HG03432 (cell line): ENCODE measurements at regions not wholly inside any gene's neighbourhood (a gene's known extent, or its start where the extent isn't known, plus 50 kb on each side); places are given as distances from the start of the nearest gene placed in this dataset.
A peak's percentile ranks its signal among the peaks of the same experiment; 100 is the strongest.

Experiments used
- ATAC-seq: cut with Tn5 transposase; IDR thresholded peaks from one replicate; pipeline ENCODE4 v1.9.1; 2021; ENCODE audit warnings: mild to moderate bottlenecking, moderate library complexity; ENCODE audit not compliant: unreplicated experiment

DNA sequence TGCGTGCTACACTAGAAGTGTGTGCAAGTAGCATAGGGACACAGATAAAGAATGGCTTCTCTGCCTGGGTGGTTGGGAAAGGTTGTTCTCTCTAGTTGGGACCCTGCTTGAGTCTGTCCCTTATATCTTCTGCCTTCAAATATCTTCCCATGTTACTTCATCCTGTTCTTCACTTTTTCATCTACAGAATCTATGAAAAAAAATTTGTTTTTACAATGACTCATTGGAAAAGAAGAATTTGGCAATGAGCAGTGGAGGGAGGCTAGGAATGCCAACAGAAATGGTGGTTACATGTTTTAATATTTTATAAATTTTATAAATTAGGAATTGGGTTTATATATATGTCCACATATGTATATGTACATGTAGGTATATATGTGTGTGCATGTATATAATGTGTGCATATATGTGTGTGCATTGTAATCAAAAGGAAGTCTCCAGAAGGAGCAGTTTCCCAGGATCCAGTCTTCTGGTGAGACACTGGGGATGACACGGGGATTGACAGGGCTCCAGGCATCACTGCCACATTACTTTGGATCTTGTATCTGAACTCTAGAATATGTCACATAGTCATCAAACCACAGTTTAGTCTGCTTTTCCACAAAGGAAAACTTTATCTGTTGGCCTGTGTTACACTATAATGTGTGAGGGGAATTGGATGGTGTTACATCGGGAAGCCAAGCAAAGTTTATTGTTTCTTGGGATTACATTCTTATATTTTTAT, 75.3 kb upstream of the RIPOR2 start:
- ATAC-seq, result no peak

GRCh38 chr6:25012657-25013056, 76.9 kb upstream of the RIPOR2 start:
- no peak for ATAC-seq

- ATAC-seq, result peak; percentile 52
Observed at GRCh38 chr6:25013246-25013645, 77.5 kb upstream of the RIPOR2 start.

GRCh38 chr6:25014369-25014768, 78.6 kb upstream of the RIPOR2 start:
- ATAC-seq, result no peak

- no peak for ATAC-seq
Observed at GRCh38 chr6:25014791-25015560, 79.2 kb upstream of the RIPOR2 start.

DNA sequence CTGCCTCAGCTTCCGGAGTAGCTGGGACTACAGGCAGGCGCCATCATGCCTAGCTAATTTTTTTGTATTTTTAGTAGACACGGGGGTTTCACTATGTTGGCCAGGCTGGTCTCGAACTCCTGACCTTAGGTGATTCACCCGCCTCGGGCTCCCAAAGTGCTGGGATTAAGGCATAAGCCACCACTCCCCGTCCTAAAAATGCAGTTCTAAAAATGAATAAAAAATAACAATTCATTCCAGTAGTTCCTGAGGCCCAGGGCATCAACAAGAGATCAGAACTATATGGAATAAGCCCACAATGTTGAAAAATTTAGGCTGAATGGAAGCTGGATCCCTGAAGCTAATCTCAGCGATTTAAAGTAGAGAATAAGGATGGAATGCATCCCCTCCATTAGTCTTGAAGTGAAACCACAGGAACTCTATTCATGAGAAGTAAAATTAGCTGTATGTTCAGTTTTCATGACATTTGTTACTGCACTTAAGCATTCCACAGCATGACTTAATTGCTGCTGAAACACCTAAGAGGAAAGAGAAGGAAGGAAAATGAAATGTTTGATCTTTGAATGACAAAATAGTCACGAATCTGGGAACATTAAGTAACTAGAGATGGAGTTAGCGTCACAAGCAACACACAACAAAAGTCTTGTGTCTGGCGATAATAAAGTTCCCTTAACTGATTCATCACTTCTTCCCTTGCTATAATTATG, 80.4 kb upstream of the RIPOR2 start:
- ATAC-seq, result no peak

DNA sequence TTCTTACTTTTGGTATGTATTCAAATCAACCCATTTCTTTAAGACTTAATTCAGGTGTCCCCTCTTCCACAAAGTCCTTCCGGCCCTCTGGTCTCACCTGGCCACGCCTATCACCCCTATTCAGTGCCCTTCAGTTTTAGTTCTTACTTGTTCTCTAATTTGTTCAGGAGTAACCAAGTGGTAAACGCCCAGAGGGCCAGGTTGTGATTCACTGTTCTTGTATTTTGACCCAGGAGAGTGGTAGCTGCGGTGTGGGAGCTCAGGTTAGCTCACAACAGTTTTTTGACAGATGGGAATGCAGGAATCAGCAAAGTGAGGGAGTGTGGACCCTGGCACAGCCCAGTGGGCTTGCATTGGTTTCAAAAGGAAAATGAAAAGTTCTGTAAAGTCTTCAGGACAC, 81.7 kb upstream of the RIPOR2 start:
- ATAC-seq, result no peak

- ATAC-seq, result peak; percentile 75
Observed at GRCh38 chr6:25017932-25018567, 82.3 kb upstream of the RIPOR2 start.

GRCh38 chr6:25018568-25018954, 82.8 kb upstream of the RIPOR2 start:
- ATAC-seq, result no peak

DNA sequence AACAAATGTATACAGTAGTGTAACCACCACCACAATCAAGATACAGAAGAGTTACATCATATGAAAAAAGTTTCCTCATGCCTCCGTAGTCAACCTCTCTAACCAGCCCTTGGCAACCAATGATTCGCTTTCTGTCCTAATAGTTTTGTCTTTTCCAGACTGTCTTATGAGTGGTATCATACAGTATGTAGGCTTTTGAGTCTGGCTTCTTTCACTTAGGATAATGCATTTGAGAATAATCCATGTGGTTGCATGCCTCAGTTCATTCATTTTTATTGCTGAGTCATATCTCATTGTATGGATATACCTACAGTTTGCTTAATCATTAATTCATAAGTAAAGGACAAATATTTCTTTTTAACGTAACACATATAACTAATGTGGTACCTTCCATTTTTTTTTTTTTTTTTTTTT, 86.4 kb upstream of the RIPOR2 start:
- ATAC-seq, result no peak

- ATAC-seq, result no peak
Observed at GRCh38 chr6:25023781-25024180, 88.0 kb upstream of the RIPOR2 start.

GRCh38 chr6:25024821-25025220, 89.1 kb upstream of the RIPOR2 start:
- no peak for ATAC-seq

DNA sequence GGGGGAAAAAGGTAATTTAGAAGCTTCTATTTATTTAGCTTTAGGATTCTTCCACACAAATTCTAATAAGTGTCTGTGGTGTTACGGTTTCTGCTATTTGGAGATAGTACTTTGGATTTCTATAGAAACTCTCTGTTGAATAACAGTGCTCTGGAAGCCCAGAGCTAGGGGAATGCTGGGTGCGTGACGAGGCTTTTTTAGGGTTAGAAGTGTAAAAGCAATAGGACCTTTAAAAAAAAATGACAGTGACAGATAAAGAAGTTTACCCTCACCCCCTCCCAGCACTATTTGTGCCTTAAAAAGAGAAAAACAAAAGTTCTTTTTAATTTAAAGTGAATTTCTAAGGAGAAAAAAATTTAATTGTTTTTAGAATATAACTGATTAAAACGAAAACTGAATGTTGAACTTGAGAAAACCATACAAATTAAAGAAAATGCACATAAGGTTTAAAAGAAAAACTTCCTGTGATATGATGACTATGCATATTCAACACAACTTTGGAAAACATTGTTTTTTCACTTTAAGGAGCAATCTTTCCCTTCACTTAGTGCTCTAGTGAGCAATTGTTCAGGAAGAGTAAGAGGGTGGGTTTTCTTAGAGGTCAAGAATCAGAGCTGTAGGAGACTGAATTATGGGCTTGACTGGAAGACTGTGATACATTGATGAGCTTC, 89.6 kb upstream of the RIPOR2 start:
- no peak for ATAC-seq

DNA sequence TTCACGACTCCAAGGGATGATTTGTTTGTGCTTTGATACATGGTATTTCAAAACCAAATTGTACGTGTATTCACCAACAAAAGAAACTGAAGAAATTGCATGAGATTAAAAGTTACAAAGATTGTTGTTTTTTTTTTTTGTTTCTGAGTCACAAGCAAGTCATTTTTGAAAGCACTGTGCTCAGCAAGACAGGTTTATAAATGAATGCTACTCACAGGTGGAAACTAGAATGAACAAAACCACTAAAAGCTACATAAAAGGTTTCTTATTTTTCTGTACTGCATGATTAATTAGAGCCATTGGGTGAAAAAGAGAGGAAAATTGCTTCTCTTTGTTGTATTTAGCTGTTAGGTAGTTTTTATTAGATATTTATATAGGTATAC, 90.2 kb upstream of the RIPOR2 start:
- ATAC-seq, result no peak

- no peak for ATAC-seq
Observed at GRCh38 chr6:25026723-25027122, 91.0 kb upstream of the RIPOR2 start.

- peak; percentile 98 for ATAC-seq
Observed at GRCh38 chr6:25027221-25027916, 91.6 kb upstream of the RIPOR2 start.

DNA sequence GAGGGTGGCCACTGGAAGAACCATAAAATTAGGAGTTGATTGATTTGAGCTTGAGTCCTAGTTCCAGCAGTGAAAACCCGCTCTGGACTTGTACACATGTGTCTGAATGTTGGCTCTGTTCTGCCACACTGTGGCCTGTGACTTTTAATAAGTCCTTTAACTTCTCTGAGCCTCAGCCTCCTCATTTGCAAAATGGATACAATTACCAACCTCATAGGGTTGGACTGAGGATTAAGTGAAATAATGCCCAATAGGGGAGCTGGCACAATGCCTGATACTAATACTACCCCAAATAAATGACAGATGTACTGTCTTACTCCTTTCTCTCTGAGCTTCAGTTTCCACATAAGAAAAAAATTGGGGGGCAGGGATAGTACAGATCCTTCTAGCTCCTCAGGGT, 92.6 kb upstream of the RIPOR2 start:
- no peak for ATAC-seq

DNA sequence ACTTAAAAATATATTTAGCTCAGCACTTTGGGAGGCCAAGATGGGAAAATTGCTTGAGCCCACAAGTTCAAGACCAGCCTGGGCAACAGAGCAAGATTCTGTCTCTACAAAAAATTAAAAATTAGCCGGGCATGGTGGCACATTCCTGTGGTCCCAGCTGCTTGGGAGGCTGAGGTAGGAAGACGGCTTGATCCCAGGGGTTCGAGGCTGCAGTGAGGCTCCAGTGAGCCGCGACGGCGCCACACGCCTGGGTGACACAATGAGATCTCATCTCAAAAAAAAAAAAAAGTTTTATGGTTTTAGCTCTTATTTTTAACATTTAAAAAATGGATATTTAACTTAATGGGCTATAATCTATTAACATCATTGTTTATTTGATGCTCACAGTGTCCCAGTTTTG, 97.2 kb upstream of the RIPOR2 start:
- no peak for ATAC-seq

DNA sequence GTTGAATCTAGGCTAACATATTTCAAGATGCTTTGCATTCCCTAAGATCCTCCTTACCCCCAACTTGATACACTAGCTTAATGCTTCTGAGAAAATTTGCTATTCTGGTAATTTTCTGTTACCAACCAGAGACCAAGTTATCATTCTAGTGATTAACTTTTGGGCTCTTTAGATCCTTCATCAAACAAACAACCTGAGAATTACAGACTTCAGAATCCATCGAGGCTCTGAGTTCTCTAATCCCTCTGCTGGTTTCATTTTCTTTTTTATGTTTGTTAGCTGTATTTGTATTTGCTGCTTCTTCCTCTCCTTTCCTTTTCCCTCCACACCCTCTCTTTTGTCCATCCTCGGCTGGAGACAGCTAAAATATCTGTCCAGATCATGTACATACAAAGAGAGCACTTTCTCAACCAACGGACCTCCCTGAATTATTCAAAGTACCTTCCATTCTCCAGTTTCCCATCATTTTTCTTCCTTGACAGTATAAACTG, 98.7 kb upstream of the RIPOR2 start:
- no peak for ATAC-seq

DNA sequence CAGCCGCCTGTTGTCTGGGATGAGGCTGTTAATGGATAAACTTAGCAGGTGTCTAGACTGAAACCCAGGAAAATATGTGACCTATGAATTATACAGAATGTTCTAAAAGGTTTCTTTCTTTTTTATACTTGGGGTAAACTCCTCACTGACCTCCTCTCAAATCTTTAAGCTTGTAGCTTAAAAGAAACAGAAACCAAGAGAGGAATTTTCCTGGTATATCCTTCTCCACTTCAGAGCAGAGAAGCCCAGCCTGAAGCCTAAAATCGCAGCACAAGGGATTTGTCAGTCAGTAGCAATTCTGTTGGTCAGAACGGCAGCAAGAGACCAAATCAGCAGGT, 99.4 kb upstream of the RIPOR2 start:
- peak; percentile 22 for ATAC-seq
